ENCODE measurements at regions not wholly inside any gene's neighbourhood (a gene's known extent, or its start where the extent isn't known, plus 50 kb on each side); places are given as distances from the start of the nearest gene placed in this dataset.

DNA sequence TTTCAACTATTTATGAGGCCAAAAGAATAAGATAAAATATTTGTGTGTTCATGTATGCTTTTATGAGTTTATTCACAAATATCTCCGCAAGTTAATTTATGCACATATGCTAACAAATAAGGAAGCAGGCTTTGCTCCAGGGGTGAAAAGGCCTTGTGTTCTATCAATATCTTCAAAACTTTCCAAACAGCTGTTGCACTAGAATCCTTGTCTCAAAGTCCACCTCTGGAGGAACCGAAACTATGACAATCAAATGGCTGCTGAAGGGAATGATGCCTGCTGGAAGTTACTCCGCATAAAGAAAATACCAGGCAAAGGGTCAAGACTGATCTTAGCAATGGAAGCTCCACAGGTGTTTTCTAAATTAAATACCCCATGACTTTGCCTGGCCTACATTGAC, 145.0 kb upstream of the GHITM start:
- TF ChIP-seq ZNF274 (IDR thresholded peaks at IDR 0.05; ENCODE audit: low read depth, low read length): no peak
- no peak for TF ChIP-seq POLR2AphosphoS5 (IDR thresholded peaks at IDR 0.05; ENCODE audit: low read depth, low read length)
- TF ChIP-seq, protein P1, sequence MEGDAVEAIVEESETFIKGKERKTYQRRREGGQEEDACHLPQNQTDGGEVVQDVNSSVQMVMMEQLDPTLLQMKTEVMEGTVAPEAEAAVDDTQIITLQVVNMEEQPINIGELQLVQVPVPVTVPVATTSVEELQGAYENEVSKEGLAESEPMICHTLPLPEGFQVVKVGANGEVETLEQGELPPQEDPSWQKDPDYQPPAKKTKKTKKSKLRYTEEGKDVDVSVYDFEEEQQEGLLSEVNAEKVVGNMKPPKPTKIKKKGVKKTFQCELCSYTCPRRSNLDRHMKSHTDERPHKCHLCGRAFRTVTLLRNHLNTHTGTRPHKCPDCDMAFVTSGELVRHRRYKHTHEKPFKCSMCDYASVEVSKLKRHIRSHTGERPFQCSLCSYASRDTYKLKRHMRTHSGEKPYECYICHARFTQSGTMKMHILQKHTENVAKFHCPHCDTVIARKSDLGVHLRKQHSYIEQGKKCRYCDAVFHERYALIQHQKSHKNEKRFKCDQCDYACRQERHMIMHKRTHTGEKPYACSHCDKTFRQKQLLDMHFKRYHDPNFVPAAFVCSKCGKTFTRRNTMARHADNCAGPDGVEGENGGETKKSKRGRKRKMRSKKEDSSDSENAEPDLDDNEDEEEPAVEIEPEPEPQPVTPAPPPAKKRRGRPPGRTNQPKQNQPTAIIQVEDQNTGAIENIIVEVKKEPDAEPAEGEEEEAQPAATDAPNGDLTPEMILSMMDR (IDR thresholded peaks at IDR 0.05 in 2 of 3, conservative IDR thresholded peaks at IDR 0.05 in 1 of 3; ENCODE audit: borderline replicate concordance in 1 of 3, insufficient read depth in 1 of 3, low read depth in 2 of 3, low read length in 2 of 3): no peak
- TF ChIP-seq EGR1 (IDR thresholded peaks at IDR 0.05; ENCODE audit: low read depth): no peak
- TF ChIP-seq POLR2A (IDR thresholded peaks at IDR 0.05; ENCODE audit: borderline replicate concordance, extremely low read depth, insufficient read depth, insufficient read length): no peak
- TF ChIP-seq EZH2phosphoT487 (IDR thresholded peaks at IDR 0.05; ENCODE audit: borderline replicate concordance): no peak
- TF ChIP-seq, protein P2, sequence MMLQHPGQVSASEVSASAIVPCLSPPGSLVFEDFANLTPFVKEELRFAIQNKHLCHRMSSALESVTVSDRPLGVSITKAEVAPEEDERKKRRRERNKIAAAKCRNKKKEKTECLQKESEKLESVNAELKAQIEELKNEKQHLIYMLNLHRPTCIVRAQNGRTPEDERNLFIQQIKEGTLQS (IDR thresholded peaks at IDR 0.05): no peak
- no peak for TF ChIP-seq YY1 (IDR thresholded peaks at IDR 0.05; ENCODE audit: extremely low read depth, insufficient replicate concordance, low read depth, low read length)
- TF ChIP-seq EZH2 (IDR thresholded peaks at IDR 0.05): no peak
- TF ChIP-seq CEBPB (IDR thresholded peaks at IDR 0.05; ENCODE audit: low read depth): no peak
- TF ChIP-seq, protein P3, sequence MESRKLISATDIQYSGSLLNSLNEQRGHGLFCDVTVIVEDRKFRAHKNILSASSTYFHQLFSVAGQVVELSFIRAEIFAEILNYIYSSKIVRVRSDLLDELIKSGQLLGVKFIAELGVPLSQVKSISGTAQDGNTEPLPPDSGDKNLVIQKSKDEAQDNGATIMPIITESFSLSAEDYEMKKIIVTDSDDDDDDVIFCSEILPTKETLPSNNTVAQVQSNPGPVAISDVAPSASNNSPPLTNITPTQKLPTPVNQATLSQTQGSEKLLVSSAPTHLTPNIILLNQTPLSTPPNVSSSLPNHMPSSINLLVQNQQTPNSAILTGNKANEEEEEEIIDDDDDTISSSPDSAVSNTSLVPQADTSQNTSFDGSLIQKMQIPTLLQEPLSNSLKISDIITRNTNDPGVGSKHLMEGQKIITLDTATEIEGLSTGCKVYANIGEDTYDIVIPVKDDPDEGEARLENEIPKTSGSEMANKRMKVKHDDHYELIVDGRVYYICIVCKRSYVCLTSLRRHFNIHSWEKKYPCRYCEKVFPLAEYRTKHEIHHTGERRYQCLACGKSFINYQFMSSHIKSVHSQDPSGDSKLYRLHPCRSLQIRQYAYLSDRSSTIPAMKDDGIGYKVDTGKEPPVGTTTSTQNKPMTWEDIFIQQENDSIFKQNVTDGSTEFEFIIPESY (IDR thresholded peaks at IDR 0.05; ENCODE audit: extremely low read depth, insufficient replicate concordance, low read length): no peak
- TF ChIP-seq, protein P4, sequence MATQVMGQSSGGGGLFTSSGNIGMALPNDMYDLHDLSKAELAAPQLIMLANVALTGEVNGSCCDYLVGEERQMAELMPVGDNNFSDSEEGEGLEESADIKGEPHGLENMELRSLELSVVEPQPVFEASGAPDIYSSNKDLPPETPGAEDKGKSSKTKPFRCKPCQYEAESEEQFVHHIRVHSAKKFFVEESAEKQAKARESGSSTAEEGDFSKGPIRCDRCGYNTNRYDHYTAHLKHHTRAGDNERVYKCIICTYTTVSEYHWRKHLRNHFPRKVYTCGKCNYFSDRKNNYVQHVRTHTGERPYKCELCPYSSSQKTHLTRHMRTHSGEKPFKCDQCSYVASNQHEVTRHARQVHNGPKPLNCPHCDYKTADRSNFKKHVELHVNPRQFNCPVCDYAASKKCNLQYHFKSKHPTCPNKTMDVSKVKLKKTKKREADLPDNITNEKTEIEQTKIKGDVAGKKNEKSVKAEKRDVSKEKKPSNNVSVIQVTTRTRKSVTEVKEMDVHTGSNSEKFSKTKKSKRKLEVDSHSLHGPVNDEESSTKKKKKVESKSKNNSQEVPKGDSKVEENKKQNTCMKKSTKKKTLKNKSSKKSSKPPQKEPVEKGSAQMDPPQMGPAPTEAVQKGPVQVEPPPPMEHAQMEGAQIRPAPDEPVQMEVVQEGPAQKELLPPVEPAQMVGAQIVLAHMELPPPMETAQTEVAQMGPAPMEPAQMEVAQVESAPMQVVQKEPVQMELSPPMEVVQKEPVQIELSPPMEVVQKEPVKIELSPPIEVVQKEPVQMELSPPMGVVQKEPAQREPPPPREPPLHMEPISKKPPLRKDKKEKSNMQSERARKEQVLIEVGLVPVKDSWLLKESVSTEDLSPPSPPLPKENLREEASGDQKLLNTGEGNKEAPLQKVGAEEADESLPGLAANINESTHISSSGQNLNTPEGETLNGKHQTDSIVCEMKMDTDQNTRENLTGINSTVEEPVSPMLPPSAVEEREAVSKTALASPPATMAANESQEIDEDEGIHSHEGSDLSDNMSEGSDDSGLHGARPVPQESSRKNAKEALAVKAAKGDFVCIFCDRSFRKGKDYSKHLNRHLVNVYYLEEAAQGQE (IDR thresholded peaks at IDR 0.05; ENCODE audit: low read depth): no peak
- no peak for TF ChIP-seq SP1 (IDR thresholded peaks at IDR 0.05; ENCODE audit: low read depth)

Data from HCT116 (cell line).